AG09319 (cell line): ENCODE measurements at regions not wholly inside any gene's neighbourhood (a gene's known extent, or its start where the extent isn't known, plus 50 kb on each side); places are given as distances from the start of the nearest gene placed in this dataset.

ENCODE experiments used
- DNase-seq: peaks from one replicate; pipeline ENCODE4 v3.0.0-alpha.2; 2010; ENCODE audit warnings: low read depth; ENCODE audit errors: extremely low read depth
- CTCF ChIP-seq: IDR thresholded peaks from 2 replicates; pipeline ENCODE4 v1.5.1; 2011; ENCODE audit warnings: low read depth, mild to moderate bottlenecking, inconsistent platforms, low read length, moderate library complexity

- no peak for DNase-seq
Observed at GRCh38 chr7:115273139-115273772, 351.4 kb downstream of the MDFIC start.

GRCh38 chr7:115271332-115272235 lies 349.7 kb downstream of the MDFIC start:
- no peak for TF ChIP-seq CTCF
- DNase-seq, result peak; percentile 8

More at GRCh38 chr7:115273139-115273772, 351.4 kb downstream of the MDFIC start:
- no peak for TF ChIP-seq CTCF

GRCh38 chr7:115269486-115269885 lies 347.6 kb downstream of the MDFIC start:
- no peak for TF ChIP-seq CTCF

GRCh38 chr7:115267503-115267902 lies 345.6 kb downstream of the MDFIC start:
- no peak for TF ChIP-seq CTCF
- DNase-seq, result no peak

More at GRCh38 chr7:115269486-115269885, 347.6 kb downstream of the MDFIC start:
- no peak for DNase-seq

GRCh38 chr7:115260381-115260780 lies 338.5 kb downstream of the MDFIC start:
- no peak for DNase-seq
- no peak for TF ChIP-seq CTCF

GRCh38 chr7:115252461-115252860 lies 330.6 kb downstream of the MDFIC start:
- no peak for TF ChIP-seq CTCF

GRCh38 chr7:115249080-115249479 lies 327.2 kb downstream of the MDFIC start:
- TF ChIP-seq CTCF, result no peak
- peak; percentile 2 for DNase-seq

More at GRCh38 chr7:115252461-115252860, 330.6 kb downstream of the MDFIC start:
- DNase-seq, result no peak
